ENCODE measurements at regions not wholly inside any gene's neighbourhood (a gene's known extent, or its start where the extent isn't known, plus 50 kb on each side); places are given as distances from the start of the nearest gene placed in this dataset.

DNA sequence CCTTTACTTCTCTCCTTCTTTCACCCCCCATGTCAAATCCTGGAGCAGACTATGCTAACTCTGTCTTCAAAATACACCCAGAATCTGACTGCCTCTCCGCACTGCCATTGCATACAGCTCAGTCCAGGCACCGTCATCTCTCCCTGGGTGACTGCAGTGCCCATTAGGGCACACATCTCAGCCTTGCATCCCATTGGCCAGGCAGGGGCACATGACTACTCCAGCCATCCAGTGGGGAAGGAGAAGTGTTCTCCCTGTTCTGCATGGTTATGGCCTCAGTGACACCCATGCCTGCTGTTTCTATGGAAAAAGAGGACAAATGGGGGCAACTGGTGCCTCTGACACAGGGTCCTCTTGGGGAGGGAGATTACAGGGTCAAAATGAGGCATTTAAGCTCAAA is 270.5 kb downstream of the MATN1 start:
- no peak overlapping the region for H3K4me3 ChIP-seq (ENCODE audit: low read depth, low read length)
- no peak for DNase-seq (ENCODE audit: low read depth)
- TF ChIP-seq MYC (IDR thresholded peaks at IDR 0.05; ENCODE audit: low read depth, low read length) (no peak), MAX (IDR thresholded peaks at IDR 0.05; ENCODE audit: low read depth, low read length) (no peak), POLR2A (IDR thresholded peaks at IDR 0.05; ENCODE audit: extremely low read depth, insufficient read length) (no peak)
- TF ChIP-seq, protein P1, sequence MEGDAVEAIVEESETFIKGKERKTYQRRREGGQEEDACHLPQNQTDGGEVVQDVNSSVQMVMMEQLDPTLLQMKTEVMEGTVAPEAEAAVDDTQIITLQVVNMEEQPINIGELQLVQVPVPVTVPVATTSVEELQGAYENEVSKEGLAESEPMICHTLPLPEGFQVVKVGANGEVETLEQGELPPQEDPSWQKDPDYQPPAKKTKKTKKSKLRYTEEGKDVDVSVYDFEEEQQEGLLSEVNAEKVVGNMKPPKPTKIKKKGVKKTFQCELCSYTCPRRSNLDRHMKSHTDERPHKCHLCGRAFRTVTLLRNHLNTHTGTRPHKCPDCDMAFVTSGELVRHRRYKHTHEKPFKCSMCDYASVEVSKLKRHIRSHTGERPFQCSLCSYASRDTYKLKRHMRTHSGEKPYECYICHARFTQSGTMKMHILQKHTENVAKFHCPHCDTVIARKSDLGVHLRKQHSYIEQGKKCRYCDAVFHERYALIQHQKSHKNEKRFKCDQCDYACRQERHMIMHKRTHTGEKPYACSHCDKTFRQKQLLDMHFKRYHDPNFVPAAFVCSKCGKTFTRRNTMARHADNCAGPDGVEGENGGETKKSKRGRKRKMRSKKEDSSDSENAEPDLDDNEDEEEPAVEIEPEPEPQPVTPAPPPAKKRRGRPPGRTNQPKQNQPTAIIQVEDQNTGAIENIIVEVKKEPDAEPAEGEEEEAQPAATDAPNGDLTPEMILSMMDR (IDR thresholded peaks at IDR 0.05; ENCODE audit: low read depth, low read length) = no peak

DNA sequence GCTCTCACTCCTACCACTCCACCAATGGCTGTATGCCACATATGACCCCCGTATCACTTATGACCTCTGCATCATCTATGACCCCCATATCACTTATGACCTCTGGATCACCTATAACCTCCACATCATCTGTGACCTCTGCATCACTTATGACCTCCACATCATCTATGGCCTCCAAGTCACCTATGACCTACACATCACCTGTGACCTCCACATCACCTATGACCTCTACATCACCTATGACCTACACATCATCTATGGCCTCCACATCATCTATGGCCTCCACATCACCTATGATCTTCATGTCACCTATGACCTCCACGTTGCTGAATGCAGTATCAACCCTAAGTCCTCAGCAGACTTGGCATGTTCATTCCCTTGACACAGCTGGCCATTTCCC is 271.2 kb downstream of the MATN1 start:
- TF ChIP-seq, protein P1 (IDR thresholded peaks at IDR 0.05; ENCODE audit: low read depth, low read length) = no peak
- TF ChIP-seq MAX (IDR thresholded peaks at IDR 0.05; ENCODE audit: low read depth, low read length) = no peak
- no peak for TF ChIP-seq POLR2A (IDR thresholded peaks at IDR 0.05; ENCODE audit: extremely low read depth, insufficient read length)
- no peak for TF ChIP-seq MYC (IDR thresholded peaks at IDR 0.05; ENCODE audit: low read depth, low read length)
- DNase-seq (ENCODE audit: low read depth) = no peak
- no peak overlapping the region for H3K4me3 ChIP-seq (ENCODE audit: low read depth, low read length)

DNA sequence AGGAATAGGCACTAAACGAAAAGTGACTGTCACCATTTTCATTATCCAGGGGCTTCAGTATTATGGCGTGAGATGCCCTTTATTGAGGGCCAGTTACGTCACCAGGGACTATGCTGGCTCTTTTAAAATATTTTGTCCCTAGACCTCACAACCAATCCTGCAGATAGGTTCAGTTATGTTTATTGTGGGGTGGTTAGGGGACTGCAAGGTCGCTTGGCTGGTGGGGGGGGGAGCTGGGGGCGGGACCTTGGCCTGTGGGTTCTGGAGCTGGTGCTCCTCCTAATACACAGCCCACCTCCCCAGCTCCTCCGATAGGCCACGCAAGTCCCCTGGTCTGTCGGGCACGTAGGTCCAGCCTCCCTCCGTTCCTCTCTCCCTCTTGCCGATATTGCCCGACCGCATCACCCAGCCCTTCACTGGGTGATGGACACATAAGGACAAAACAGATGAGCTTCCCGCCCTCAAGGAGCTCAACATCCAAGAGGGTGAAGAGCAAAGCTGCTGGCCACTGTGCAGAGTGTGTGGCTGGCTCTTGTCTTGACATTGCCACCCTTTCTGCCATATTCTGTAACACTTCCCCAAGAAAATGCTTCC is 271.8 kb downstream of the MATN1 start:
- DNase-seq (ENCODE audit: low read depth) = no peak
- TF ChIP-seq MAX (IDR thresholded peaks at IDR 0.05; ENCODE audit: low read depth, low read length) (no peak), POLR2A (IDR thresholded peaks at IDR 0.05; ENCODE audit: extremely low read depth, insufficient read length) (no peak), MYC (IDR thresholded peaks at IDR 0.05; ENCODE audit: low read depth, low read length) (no peak)
- TF ChIP-seq, protein P1 (IDR thresholded peaks at IDR 0.05; ENCODE audit: low read depth, low read length) = no peak
- no peak overlapping the region for H3K4me3 ChIP-seq (ENCODE audit: low read depth, low read length)

GRCh38 chr1:30450818-30451233 is 272.6 kb downstream of the MATN1 start:
- no peak for DNase-seq (ENCODE audit: low read depth)
- TF ChIP-seq MYC (IDR thresholded peaks at IDR 0.05; ENCODE audit: low read depth, low read length) (no peak), MAX (IDR thresholded peaks at IDR 0.05; ENCODE audit: low read depth, low read length) (no peak), POLR2A (IDR thresholded peaks at IDR 0.05; ENCODE audit: extremely low read depth, insufficient read length) (no peak)
- TF ChIP-seq, protein P1 (IDR thresholded peaks at IDR 0.05; ENCODE audit: low read depth, low read length) = no peak
- H3K4me3 ChIP-seq (ENCODE audit: low read depth, low read length) = no peak overlapping the region

DNA sequence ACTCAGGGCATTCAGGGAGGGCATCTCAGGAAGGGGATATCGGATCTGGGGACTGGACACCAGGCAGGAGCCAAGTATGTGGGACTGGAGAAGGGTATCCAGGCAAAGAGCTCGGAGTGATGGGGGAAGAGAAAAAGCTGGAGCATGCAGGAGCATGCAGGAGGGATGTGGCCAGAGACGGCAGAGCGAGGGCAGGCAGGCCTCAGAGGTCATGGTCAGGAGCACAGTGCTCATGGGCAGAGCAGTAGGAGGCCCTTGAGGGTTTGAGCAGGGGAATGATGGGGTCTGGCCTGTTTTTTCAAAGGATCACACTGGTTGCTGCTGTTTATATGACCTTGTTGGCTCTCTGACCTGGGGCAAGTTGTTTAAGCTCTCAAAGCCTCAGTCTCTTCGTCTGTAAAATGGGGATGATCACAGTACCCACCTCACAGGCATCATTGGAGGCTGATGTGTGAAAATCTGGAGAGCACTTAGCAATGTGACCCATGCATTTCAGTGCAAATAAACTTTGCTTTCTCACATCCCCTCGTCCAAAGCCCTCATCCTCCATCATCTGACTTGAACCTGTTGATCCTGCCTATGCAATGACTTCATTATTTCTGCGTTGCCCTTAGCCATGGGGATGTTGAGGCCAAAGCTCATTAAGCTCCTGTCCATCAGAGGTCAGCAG is 273.1 kb downstream of the MATN1 start:
- TF ChIP-seq MAX (IDR thresholded peaks at IDR 0.05; ENCODE audit: low read depth, low read length) (no peak), MYC (IDR thresholded peaks at IDR 0.05; ENCODE audit: low read depth, low read length) (no peak), POLR2A (IDR thresholded peaks at IDR 0.05; ENCODE audit: extremely low read depth, insufficient read length) (no peak)
- TF ChIP-seq, protein P1 (IDR thresholded peaks at IDR 0.05; ENCODE audit: low read depth, low read length) = no peak
- no peak for DNase-seq (ENCODE audit: low read depth)
- no peak overlapping the region for H3K4me3 ChIP-seq (ENCODE audit: low read depth, low read length)

Data from NB4 (cell line).